ENCODE measurements at regions not wholly inside any gene's neighbourhood (a gene's known extent, or its start where the extent isn't known, plus 50 kb on each side); places are given as distances from the start of the nearest gene placed in this dataset.

- TF ChIP-seq POLR2A (IDR thresholded peaks at IDR 0.05; ENCODE audit: low read length) (no peak), GATA1 (IDR thresholded peaks at IDR 0.05; ENCODE audit: low read depth, low read length) (no peak)
Observed at GRCh38 chr14:98237939-98238338, 1034.1 kb downstream of the BCL11B start.

Data from erythroblast (primary cell).